Stimulated activated CD4-positive, alpha-beta T cell treated with anti-CD3 and anti-CD28 coated beads, Interleukin-15, amount 100 ng/mL, for 1 hour (primary cell): ENCODE measurements at regions not wholly inside any gene's neighbourhood (a gene's known extent, or its start where the extent isn't known, plus 50 kb on each side); places are given as distances from the start of the nearest gene placed in this dataset.
A peak's percentile ranks its signal among the peaks of the same experiment; 100 is the strongest.

ENCODE experiments used
- DNase-seq, 2 donors: peaks; one replicate each; pipeline ENCODE4 v3.0.0-alpha.2; 2020; ENCODE audit warnings: low read depth in 1 of 2, low spot score in 1 of 2

DNA sequence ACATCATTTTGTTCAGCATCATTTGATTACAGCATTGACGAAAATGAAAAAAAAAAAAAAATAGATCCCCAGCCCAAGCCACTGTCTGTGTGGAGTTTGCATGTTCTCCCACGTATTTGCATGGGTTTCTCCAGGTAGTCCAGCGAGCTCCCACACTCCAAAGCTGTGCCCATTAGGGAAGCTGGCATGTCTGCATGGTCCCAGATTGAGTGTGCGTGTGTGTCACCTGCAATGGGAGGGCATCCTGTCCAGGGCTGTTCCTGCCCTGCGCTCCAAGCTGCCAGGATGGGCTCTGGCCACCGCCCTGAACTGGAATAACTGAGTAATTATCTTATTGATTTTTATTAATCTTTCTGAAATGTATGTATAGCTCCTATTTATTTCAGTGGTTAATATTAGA lies 88.6 kb downstream of the KLF12 start:
- no peak for DNase-seq

DNA sequence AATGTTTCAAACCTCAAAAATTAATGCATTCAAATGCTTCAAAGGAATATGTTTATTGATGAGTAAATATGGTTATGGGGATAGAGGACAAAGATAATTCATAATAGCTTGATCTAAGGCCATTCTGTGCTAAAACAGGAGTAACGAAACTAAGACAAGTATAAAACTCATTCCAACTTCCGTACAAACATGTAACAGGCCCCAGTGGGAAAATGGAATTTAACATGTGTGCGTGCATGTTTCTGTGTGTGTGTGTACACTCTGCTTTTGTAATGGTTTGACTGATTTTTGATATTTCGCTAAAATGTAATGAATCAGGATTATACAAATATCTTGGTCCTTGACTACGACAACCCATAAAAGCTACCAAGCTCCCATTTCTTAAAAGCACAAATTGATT lies 91.0 kb downstream of the KLF12 start:
- DNase-seq, result no peak

DNA sequence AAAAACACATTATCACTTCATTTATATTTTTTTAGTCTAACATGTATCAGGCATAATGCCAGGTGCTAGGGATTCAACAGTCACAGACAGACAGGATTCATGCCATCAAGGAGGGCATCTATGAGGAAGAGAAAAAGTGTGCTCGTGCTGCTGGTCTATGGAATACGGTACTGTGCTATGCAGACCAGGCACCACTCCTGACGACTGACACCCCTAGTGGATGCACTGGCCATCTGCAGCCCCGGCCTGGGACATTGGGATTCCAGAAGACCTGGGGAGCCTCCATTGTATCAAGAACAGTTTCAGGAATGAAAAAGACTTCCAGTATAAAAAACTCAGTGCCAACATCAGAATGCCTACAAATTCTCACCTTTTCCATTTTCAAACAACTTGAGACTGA lies 94.0 kb downstream of the KLF12 start:
- peak in 1 of 2 donors; percentile 8 for DNase-seq

DNA sequence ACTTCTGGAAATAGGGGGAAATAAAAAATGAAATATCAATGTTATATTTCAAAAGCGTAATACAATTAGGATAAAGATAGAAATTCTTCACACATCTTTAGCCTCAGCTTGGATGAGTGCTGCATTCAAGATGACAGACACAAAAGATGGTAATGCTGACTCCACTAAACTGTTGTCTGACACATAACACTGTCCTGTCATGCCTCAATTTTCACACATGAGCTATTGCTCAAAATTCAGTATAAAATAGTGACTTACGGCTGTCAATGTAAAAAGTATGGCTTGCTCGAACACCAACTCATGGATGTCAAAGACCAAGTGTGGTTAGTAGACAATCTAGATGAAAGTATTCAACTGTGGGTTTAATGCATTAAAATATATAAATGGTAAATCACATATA lies 94.5 kb downstream of the KLF12 start:
- no peak for DNase-seq

DNA sequence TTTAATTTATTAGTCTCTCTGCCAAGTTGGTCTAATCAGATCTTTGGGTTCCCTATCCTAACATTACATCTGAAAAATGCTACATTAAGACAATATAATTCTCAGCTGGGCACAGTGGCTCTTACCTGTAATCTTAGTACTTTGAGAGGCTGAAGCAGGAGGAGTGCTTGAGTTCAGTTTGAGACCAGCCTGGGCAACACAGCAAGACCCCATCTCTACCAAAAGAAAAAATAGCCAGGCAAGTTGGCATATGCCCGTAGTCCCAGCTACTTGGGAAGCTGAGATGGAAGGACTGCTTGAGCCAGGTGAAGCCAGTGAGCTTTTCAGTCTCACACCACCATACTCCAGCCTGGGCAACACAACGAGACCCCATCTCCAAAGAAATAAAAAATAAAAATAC lies 95.0 kb downstream of the KLF12 start:
- DNase-seq, result no peak

DNA sequence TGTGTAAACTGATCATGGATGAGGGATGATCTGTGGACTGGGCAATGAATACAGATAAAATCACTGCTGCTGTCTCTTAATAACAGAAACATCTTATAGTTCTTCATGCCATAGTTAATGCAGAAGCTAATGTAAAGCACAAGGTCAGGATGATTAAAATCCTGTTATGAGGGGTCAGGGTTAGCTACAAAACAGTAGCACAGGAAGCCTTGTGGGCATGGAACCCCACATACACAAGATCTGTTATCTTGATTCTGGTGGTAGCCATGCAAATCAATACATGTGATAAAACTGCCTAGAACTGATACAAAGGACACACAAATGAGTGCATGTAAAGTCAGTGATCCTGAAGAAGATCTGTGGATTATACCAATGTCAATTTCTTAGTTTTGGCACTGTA lies 96.4 kb downstream of the KLF12 start:
- no peak for DNase-seq

DNA sequence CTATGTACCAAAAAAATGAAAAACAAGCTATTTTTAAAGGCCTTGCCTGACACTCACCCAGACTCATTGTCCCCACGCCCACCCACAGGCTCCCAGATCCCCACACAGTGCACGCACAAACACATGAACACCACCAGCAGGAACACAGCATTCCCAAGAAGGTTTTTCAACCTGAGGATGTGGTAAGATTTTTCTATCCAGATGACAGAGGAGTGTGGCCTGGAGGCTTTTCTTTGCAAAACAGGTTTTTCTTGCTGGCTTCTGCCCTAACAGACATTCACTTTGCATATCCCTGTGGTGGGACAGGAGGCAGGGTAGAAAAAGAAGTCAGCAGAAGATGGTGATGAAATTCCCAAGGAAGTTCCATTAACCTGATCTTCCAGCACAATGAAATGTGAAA lies 97.8 kb downstream of the KLF12 start:
- no peak for DNase-seq

DNA sequence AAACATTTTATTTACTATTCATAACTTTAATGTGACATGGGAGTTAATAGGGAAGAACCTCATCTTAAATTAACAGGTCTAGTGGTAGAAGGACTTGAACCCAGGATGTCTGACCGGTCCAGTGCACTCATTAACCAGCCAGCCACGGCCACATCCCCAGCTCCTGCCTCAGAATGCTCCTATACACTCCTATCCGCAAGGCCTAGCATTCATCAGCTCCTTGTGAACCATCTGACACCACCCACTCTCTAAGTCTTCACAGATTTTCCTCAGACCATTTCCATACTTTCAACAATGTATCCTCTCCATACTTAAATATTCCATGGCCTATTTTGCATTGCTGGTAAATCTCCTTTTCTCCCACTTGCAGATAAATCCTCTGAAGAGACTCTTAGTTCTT lies 98.3 kb downstream of the KLF12 start:
- DNase-seq, result no peak

DNA sequence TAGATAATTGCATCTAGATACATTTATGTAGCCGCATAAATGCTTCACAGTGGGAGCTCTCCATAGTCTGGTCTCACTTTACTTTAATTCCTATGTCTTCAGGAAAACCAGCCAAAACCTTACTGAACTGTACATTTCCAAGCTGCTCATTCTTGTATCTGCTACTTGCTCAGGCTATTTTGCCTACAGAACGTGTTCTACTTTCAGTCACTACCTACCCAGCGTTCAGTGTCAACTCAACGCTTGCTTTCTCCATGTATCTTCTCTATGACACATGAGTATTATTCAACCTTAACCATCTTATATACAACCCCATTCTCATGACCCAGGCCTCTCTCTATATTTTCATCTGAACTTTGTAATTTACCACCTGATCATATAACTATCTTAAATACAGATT lies 101.9 kb downstream of the KLF12 start:
- DNase-seq, result no peak

DNA sequence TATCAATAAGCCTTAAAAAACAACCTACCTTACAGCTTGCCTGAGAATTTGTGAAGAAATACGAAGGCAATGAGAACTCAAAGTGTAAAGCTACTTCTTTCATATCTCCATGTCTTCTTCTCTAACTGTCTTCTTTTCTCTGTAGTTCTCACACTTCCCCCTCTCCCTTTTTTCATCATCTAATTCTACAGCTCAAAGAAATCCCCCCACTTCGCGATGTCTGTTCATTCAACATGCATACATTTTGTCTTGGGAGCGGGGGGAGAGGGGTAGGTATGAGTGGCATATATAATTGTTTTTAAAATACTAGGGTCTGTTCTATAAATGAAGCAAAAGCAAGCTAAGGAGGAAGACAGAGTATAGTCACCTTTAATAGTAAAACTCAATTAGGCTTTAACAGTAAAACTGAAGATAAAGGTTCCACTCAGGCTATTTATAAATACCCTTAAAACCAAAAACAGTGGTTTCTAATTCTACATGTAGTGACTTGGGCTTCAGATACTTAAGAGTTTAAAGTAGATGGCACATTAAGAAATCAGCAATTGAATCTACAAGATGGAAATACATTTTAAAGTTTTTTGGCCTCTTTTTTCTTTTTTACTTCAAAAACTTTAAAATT lies 106.9 kb downstream of the KLF12 start:
- no peak for DNase-seq

DNA sequence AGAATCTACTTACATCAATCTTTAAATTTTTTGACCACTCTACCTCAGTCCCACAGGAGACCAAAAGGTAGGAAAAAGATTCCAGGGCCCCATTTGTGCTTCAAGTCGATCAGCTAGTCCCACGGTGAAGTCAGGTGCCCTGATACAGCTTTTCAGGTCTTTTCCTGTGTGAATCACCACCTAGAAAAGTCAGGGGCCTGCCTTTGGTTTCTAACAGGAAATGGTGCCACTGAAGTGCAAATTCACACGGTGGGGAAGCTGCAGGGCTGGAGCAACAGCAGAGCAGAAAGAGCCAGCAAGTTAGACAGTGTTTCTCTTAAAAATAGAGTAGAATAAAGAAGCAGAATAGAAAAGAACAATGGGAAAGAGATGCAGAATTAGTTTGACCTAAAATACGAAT lies 107.5 kb downstream of the KLF12 start:
- DNase-seq, result peak; percentile 21 to 42

DNA sequence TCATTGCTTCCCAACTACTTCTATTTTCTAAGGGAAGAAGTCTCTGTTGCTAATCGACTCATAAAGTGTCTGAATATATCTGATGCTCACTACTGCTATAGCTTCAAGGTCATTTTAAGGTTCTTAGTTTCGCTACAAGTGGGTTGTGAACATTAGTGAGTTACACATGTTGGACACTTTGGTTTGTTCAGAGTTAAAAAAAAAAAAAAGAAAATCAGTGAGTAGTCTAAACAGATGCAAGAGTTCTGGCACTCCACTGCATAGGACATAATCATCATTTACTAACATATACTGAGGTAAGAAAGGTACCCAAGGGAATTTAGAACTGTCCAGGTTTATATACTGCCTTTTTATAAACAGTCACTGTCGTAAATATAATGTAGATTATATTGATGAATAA lies 108.8 kb downstream of the KLF12 start:
- no peak for DNase-seq

DNA sequence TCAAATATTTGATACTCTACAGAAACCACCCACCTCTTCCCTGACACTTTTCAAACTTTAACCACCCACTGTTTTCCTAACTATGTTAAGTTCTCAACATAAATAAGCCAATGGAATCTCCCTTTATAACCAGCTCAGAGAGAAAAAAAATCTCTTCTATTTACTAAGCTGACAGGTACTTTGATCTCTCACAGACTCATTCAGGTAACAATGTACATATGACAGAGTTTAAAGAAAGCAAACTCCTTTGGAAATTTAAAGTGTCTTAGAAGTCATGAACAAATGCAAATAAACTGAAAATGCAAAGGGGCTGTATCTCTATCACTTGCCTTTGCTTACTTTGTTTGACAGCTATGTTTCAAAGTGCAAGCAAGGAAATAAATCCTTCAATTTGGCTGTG lies 109.3 kb downstream of the KLF12 start:
- no peak for DNase-seq

DNA sequence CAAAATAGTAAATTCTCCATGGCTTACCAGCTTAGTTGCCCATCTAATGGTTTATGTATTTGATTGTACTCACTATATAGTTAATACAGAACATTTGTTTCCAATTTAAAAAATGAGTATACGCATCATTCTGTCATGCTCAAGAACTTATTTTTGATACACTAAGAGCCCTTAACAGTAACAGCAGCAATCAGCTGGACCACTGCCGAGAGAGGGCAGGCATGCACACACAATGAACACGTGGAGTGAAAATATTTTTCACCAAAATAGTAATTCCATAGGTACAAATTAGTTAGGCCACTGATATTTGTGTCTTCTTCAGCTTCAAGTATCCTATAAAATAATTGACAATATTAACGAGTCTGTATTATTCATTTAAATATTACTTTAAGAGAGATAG lies 109.9 kb downstream of the KLF12 start:
- no peak for DNase-seq

DNA sequence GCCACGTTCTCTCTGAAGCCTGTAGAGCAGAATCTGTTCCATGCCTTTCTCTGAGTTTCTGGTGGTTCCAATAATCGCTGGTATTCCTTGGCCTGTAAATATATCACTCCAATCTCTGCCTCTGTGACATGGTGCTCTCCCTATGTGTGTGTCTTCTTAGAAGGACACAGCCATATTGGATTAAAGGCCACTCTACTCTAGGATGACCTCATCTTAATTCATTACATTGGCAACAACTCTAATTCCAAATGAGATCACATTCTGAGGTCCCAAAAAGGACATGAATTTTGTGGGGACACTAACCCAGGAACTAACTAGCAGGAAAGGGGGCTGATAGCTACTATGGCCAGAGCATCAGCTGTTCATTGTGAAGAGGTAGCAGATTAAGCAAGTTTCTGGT lies 110.7 kb downstream of the KLF12 start:
- DNase-seq, result no peak

DNA sequence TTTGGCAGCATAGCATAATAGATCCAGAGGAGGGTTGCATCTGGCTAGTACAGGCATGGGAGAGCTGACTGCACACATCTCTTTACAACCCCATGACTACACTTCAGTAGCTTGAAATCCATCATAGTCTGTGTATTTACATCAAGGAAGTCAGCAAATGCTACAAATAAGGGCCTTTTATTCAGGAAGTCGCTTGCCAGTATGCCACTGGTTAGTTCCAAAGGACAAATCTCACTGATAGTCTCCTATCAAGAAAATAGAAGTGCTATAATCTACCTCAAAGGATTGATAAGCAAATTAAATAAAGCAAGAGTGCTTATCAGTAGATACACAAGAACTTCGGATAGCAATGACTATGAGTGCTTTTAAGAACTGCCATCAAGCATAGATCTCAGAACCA lies 112.7 kb downstream of the KLF12 start:
- no peak for DNase-seq

DNA sequence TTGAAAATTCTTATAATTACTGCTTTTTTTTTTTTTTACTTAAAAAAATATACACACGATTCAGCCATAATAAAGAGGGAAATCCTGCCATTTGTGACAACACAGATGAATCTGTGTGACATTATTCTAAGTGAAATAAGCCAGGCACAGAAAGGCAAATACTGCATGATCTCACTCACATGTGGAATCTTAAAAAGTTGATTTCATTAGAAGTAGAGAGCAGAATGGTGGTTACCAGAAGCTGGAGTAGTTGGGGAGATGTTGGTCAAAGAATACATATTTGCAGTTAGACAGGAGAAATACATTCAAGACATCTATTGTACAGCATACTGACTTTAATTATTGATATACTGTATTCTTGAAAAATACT lies 116.2 kb downstream of the KLF12 start:
- no peak for DNase-seq

DNA sequence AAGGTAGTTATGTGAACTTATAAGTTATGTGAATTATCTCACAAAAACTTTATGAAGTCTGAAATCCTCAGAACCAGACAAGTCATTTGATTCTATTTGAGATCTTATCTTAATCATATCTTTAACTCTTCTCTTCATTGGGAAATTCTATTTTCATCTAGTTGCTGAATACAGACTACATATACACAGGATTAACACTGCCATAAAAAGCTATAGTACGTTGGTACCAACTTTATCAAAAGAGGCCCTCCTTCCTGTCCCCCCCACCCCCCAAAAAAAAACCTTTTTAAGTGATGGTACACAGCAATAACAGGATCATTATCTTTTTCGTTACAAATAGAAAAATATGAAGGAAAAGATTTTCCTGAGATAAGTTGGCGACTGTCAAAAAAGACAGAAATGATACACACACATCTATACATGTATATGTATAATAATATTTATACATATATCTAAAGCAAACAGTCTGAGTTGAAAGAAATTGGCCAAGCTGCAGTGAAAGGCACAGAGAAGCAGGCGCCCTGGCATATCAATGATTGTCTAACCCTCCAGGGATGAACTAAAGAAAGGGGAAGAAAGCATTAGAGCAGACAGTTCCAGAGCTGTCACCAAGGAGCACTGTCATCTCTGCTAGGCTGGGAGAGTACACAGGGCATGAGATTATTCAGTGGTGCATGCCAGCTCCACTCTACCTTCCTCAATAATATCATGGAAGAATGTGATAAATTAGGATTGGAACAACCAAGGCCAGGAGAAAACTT lies 116.7 kb downstream of the KLF12 start:
- no peak for DNase-seq

DNA sequence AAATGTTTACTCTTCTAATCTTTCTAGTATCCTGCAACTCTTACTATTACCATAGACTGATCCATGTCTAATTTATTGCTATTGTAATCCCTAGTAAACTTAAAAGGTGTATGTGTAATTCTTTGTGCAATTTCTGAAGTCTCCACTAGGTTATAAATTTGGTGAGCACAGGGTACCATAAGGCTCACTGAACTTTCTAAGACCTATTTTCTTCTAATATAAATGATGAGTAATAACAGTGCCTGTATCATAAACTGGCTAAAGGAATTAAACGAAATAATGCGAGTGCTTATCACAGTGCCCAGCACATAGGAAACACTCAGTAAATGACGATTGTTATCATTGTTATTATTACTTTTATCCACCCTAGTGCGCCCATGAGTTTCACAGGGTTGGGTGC lies 119.1 kb downstream of the KLF12 start:
- no peak for DNase-seq

DNA sequence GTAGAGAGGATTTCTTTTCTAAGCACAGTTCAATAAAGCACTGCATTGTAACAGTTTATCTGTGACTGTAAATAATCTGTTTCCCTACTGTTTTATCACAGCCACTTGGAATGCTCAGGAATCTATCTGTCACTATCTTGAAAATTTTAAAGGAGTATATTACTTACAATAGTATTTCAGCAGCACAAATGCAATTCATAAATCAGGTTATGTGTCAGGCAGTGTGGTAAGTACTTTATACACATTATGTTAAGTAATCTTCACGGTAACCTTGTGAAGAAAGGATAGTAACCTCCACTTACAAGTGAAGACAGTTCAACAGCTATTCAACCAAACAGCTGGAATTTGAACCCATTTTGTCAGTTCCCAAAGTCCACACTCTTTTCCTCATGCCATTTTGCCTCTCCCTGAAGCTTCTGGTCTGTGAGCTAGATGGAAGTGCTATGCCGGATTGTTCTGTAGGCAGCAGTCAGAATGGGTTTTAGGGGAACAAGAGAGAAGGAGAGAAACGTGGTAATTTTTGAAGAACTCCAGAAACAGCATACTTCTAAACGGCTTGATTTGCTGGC lies 125.0 kb downstream of the KLF12 start:
- DNase-seq, result no peak

DNA sequence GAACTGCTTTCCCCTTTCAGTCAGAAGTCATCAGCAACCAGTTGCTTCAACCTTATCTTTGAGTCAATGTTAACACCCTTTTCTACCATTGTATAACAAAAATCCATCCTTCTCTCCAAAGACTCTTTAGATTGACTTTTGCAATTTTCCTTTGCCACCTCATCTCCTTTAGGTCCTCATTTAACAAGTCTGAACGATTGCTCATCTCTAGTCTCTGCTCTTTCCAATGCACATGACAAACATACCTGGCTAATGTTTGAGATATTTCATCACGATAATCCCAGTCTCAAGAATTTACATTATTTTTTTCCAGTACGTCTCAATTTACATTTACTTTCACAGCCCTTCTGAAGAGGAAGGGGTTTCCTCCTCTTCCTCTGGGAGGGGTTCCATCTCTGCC lies 127.5 kb downstream of the KLF12 start:
- no peak for DNase-seq

DNA sequence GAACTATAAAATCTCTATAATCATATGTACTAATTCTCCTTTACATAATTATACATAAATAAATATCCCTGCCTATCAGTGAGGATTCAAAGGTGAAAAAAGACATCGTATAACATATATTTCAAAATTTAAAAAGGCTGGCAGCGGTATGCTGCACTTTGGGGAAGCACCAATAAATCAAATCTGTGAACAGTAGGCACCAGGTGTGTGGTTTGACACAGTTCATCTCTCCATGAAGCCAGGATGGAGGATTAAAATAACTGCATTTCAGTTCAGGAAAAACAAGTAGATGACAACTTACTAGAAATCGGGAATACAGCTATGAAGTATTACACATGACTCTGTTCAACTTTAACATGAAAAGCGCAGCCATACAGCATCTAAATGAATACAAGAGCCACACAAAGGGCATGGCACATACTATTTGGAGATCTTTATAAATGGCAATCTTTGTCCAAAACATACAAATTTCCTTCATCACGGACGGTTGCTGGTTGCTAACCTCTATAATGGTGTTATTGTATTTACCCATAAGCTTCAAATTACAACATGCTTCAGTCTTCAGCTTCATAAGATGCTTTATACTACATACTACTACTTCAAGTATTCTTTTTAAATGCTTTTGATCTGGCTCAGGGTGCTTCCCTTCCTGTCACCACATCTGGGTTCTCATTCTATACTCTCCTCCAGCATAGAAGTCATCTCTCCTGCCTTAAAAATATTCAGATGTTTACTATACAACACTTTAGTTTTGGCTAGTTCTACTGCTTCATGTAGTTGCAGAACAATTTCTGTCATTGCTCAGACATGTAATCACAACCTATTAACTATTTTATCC lies 128.7 kb downstream of the KLF12 start:
- no peak for DNase-seq
